Nephron (organoid): ENCODE measurements at regions not wholly inside any gene's neighbourhood (a gene's known extent, or its start where the extent isn't known, plus 50 kb on each side); places are given as distances from the start of the nearest gene placed in this dataset.
"Not testable (repeated sequence)": the region's sequence is repeated elsewhere in the genome, so short reads cannot be mapped to it uniquely, and the experiment has no call there.

ENCODE experiments used
- H3K27ac Mint-ChIP-seq, 3 experiments: 2 replicates each; pipeline ENCODE4 v1.8.0; 2020; ENCODE audit warnings: mixed read lengths in 3 of 3, mild to moderate bottlenecking in 2 of 3, moderate library complexity in 1 of 3
- H3K27me3 Mint-ChIP-seq: 2 replicates; pipeline ENCODE4 v1.8.0; 2021; ENCODE audit warnings: low read depth, mild to moderate bottlenecking, moderate library complexity, mixed read lengths
- H3K36me3 Mint-ChIP-seq: 2 replicates; pipeline ENCODE4 v1.8.0; 2020; ENCODE audit warnings: low read depth, mixed read lengths
- H3K4me1 Mint-ChIP-seq: 2 replicates; pipeline ENCODE4 v1.8.0; 2020; ENCODE audit warnings: mixed read lengths
- H3K4me3 Mint-ChIP-seq, 3 experiments: 2 replicates each; pipeline ENCODE4 v1.8.0; 2020; ENCODE audit warnings: mild to moderate bottlenecking in 3 of 3, mixed read lengths in 3 of 3, moderate library complexity in 2 of 3
- H3K9me3 Mint-ChIP-seq: 2 replicates; pipeline ENCODE4 v1.8.0; 2020; ENCODE audit warnings: mixed read lengths
- CTCF ChIP-seq, 3 experiments: fragments of 200-600 bp; sonication (generic); IDR thresholded peaks; one replicate each; pipeline ENCODE4 v1.5.0; 2021; ENCODE audit warnings: antibody characterized with exemption in 3 of 3; ENCODE audit not compliant: unreplicated experiment in 3 of 3

GRCh38 chr16:76866994-76867393 is 324.0 kb upstream of the MON1B start:
- Mint-ChIP-seq H3K27me3 (no peaks in the 10 kb centered on the region), H3K36me3 (no peaks in the 10 kb centered on the region), H3K4me1 (no peaks in the 10 kb centered on the region), H3K4me3 (no peak overlapping the region), H3K9me3 (peaks cover 5% of the 10 kb centered on the region), H3K27ac (no peak overlapping the region)
- no peak for TF ChIP-seq CTCF (IDR thresholded peaks at IDR 0.05; ENCODE audit: unreplicated experiment in 3 of 3)

- Mint-ChIP-seq H3K36me3 (no peaks in the 10 kb centered on the region), H3K9me3 (no peaks in the 10 kb centered on the region), H3K4me3 (no peak overlapping the region), H3K4me1 (no peaks in the 10 kb centered on the region), H3K27ac (no peak overlapping the region), H3K27me3 (no peaks in the 10 kb centered on the region)
- no peak for TF ChIP-seq CTCF (IDR thresholded peaks at IDR 0.05; ENCODE audit: unreplicated experiment in 3 of 3)
Measured at GRCh38 chr16:76875898-76876297, 315.1 kb upstream of the MON1B start.

- Mint-ChIP-seq H3K9me3 (no peaks in the 10 kb centered on the region), H3K27ac (no peak overlapping the region), H3K27me3 (peaks cover 4% of the 10 kb centered on the region), H3K36me3 (no peaks in the 10 kb centered on the region), H3K4me3 (no peak overlapping the region), H3K4me1 (no peaks in the 10 kb centered on the region)
- TF ChIP-seq CTCF (IDR thresholded peaks at IDR 0.05; ENCODE audit: unreplicated experiment in 3 of 3), result no peak
Measured at GRCh38 chr16:76879420-76879819, 311.6 kb upstream of the MON1B start.

- not testable (repeated sequence) for H3K9me3 Mint-ChIP-seq, H3K27me3 Mint-ChIP-seq, H3K27ac Mint-ChIP-seq, H3K4me1 Mint-ChIP-seq, H3K4me3 Mint-ChIP-seq, H3K36me3 Mint-ChIP-seq
Measured at GRCh38 chr16:76880523-76880922, 310.5 kb upstream of the MON1B start.

- peaks cover 4% of the 10 kb centered on the region for H3K27me3 Mint-ChIP-seq
- no peaks in the 10 kb centered on the region for H3K36me3 Mint-ChIP-seq
- no peak for TF ChIP-seq CTCF (IDR thresholded peaks at IDR 0.05; ENCODE audit: unreplicated experiment in 3 of 3)
- H3K4me3 Mint-ChIP-seq, result no peak overlapping the region
- no peak overlapping the region for H3K27ac Mint-ChIP-seq
- H3K4me1 Mint-ChIP-seq, result no peaks in the 10 kb centered on the region
- H3K9me3 Mint-ChIP-seq, result no peaks in the 10 kb centered on the region
Measured at GRCh38 chr16:76882105-76882504, 308.9 kb upstream of the MON1B start.

- no peak for TF ChIP-seq CTCF (IDR thresholded peaks at IDR 0.05; ENCODE audit: unreplicated experiment in 3 of 3)
- Mint-ChIP-seq H3K9me3 (no peaks in the 10 kb centered on the region), H3K27ac (no peak overlapping the region), H3K4me1 (no peaks in the 10 kb centered on the region), H3K36me3 (no peaks in the 10 kb centered on the region), H3K27me3 (peaks cover 4% of the 10 kb centered on the region), H3K4me3 (no peak overlapping the region)
Measured at GRCh38 chr16:76883076-76883475, 307.9 kb upstream of the MON1B start.
